Fibroblast of mammary gland (primary cell): ENCODE measurements at regions not wholly inside any gene's neighbourhood (a gene's known extent, or its start where the extent isn't known, plus 50 kb on each side); places are given as distances from the start of the nearest gene placed in this dataset.
A peak's percentile ranks its signal among the peaks of the same experiment; 100 is the strongest.
"Not testable (repeated sequence)": the region's sequence is repeated elsewhere in the genome, so short reads cannot be mapped to it uniquely, and the experiment has no call there.

Source experiments
- DNase-seq: peaks from one replicate; pipeline ENCODE4 v3.0.0-alpha.2; 2010; ENCODE audit warnings: low read depth
- H3K4me3 ChIP-seq: 2 replicates; pipeline ENCODE4 v1.5.1; 2011; ENCODE audit warnings: low read depth, mild to moderate bottlenecking, low read length, moderate library complexity; ENCODE audit not compliant: control insufficient read depth
- CTCF ChIP-seq: conservative IDR thresholded peaks from 2 replicates; pipeline ENCODE4 v1.5.1; 2011; ENCODE audit warnings: low read depth, low read length, inconsistent platforms; ENCODE audit not compliant: control insufficient read depth, insufficient read depth

GRCh38 chr10:2886662-2887061 is 180.7 kb upstream of the PFKP start:
- H3K4me3 ChIP-seq = no peak overlapping the region
- DNase-seq = no peak
- TF ChIP-seq CTCF = no peak

- H3K4me3 ChIP-seq = no peak overlapping the region
- DNase-seq = no peak
- TF ChIP-seq CTCF = no peak
Observed at GRCh38 chr10:2885288-2886278, 181.8 kb upstream of the PFKP start.

GRCh38 chr10:2883983-2884540 is 183.3 kb upstream of the PFKP start:
- DNase-seq = not testable (repeated sequence)

GRCh38 chr10:2883238-2883637 is 184.1 kb upstream of the PFKP start:
- H3K4me3 ChIP-seq = no peak overlapping the region
- no peak for TF ChIP-seq CTCF
- no peak for DNase-seq

More at GRCh38 chr10:2883983-2884540, 183.3 kb upstream of the PFKP start:
- not testable (repeated sequence) for H3K4me3 ChIP-seq

GRCh38 chr10:2882628-2883027 is 184.7 kb upstream of the PFKP start:
- no peak overlapping the region for H3K4me3 ChIP-seq
- TF ChIP-seq CTCF = no peak
- DNase-seq = peak; percentile 16

GRCh38 chr10:2881720-2882620 is 185.4 kb upstream of the PFKP start:
- no peak for TF ChIP-seq CTCF
- no peak for DNase-seq
- H3K4me3 ChIP-seq = no peak overlapping the region

GRCh38 chr10:2880050-2880449 is 187.3 kb upstream of the PFKP start:
- DNase-seq, H3K4me3 ChIP-seq: not testable (repeated sequence)
